HG02759 (cell line): ENCODE measurements at regions not wholly inside any gene's neighbourhood (a gene's known extent, or its start where the extent isn't known, plus 50 kb on each side); places are given as distances from the start of the nearest gene placed in this dataset.
"Not testable (repeated sequence)": the region's sequence is repeated elsewhere in the genome, so short reads cannot be mapped to it uniquely, and the experiment has no call there.

Experiments
- ATAC-seq: cut with Tn5 transposase; IDR thresholded peaks from one replicate; pipeline ENCODE4 v1.9.1; 2021; ENCODE audit warnings: mild to moderate bottlenecking, moderate library complexity; ENCODE audit not compliant: unreplicated experiment

GRCh38 chr2:111420074-111420473 is 299.4 kb downstream of the BCL2L11 start:
- ATAC-seq = not testable (repeated sequence)

GRCh38 chr2:111420835-111421234 is 300.1 kb downstream of the BCL2L11 start:
- not testable (repeated sequence) for ATAC-seq

GRCh38 chr2:111421949-111422348 is 301.2 kb downstream of the BCL2L11 start:
- not testable (repeated sequence) for ATAC-seq

- ATAC-seq = not testable (repeated sequence)
Observed at GRCh38 chr2:111422562-111422961, 301.8 kb downstream of the BCL2L11 start.

GRCh38 chr2:111423184-111423583 is 302.5 kb downstream of the BCL2L11 start:
- not testable (repeated sequence) for ATAC-seq

- ATAC-seq = not testable (repeated sequence)
Observed at GRCh38 chr2:111424176-111424575, 303.5 kb downstream of the BCL2L11 start.

GRCh38 chr2:111424851-111425309 is 304.2 kb downstream of the BCL2L11 start:
- peak; percentile 58 for ATAC-seq

GRCh38 chr2:111425789-111426201 is 305.1 kb downstream of the BCL2L11 start:
- not testable (repeated sequence) for ATAC-seq

- not testable (repeated sequence) for ATAC-seq
Observed at GRCh38 chr2:111427346-111427745, 306.6 kb downstream of the BCL2L11 start.

GRCh38 chr2:111428915-111429314 is 308.2 kb downstream of the BCL2L11 start:
- ATAC-seq = not testable (repeated sequence)

GRCh38 chr2:111429353-111429752 is 308.6 kb downstream of the BCL2L11 start:
- peak; percentile 53 for ATAC-seq

- ATAC-seq = peak; percentile 58
Observed at GRCh38 chr2:111430817-111431661, 310.3 kb downstream of the BCL2L11 start.

GRCh38 chr2:111432423-111432822 is 311.7 kb downstream of the BCL2L11 start:
- ATAC-seq = not testable (repeated sequence)

GRCh38 chr2:111432916-111433499 is 312.3 kb downstream of the BCL2L11 start:
- ATAC-seq = not testable (repeated sequence)

- ATAC-seq = not testable (repeated sequence)
Observed at GRCh38 chr2:111433892-111434607, 313.3 kb downstream of the BCL2L11 start.

GRCh38 chr2:111434608-111434939 is 313.9 kb downstream of the BCL2L11 start:
- ATAC-seq = not testable (repeated sequence)

GRCh38 chr2:111435553-111436310 is 315.0 kb downstream of the BCL2L11 start:
- ATAC-seq = not testable (repeated sequence)

- peak; percentile 64 for ATAC-seq
Observed at GRCh38 chr2:111436411-111436810, 315.7 kb downstream of the BCL2L11 start.

GRCh38 chr2:111437288-111437990 is 316.7 kb downstream of the BCL2L11 start:
- not testable (repeated sequence) for ATAC-seq

GRCh38 chr2:111438161-111438560 is 317.4 kb downstream of the BCL2L11 start:
- ATAC-seq = not testable (repeated sequence)
